K562 (cell line): ENCODE measurements at regions not wholly inside any gene's neighbourhood (a gene's known extent, or its start where the extent isn't known, plus 50 kb on each side); places are given as distances from the start of the nearest gene placed in this dataset.

Experiments
- BRD9 ChIP-seq: fragments of 450-650 bp; IDR thresholded peaks from 2 replicates; pipeline ENCODE4 v1.6.1; 2018; ENCODE audit warnings: low read depth; ENCODE audit not compliant: partially characterized antibody
- JUNB ChIP-seq: fragments of 450-650 bp; formaldehyde crosslinking; conservative IDR thresholded peaks from 2 replicates; pipeline ENCODE4 v1.4.0; 2020; ENCODE audit warnings: mild to moderate bottlenecking
- NR4A1 ChIP-seq, 2 experiments: fragments of 250-450 bp in 1 of 2; fragments of 450-650 bp in 1 of 2; sonication (Bioruptor Pico) in 1 of 2; IDR thresholded peaks; 2 replicates each; pipeline versions ENCODE4 v1.4.0 to v1.6.1; 2016 to 2020; ENCODE audit warnings: mild to moderate bottlenecking in 2 of 2, missing compliant biosample characterization in 1 of 2, missing genetic modification characterization in 1 of 2, moderate library complexity in 1 of 2
- POLR2G ChIP-seq: fragments of 200-400 bp; formaldehyde crosslinking; IDR thresholded peaks from 2 replicates; pipeline ENCODE4 v1.6.1; 2017; ENCODE audit warnings: low read depth, mild to moderate bottlenecking, antibody characterized with exemption, low read length, moderate library complexity
- PRPF4 ChIP-seq: fragments of 200-400 bp; formaldehyde crosslinking; IDR thresholded peaks from one replicate; pipeline ENCODE4 v1.6.1; 2017; ENCODE audit warnings: low read length, low read depth, mild to moderate bottlenecking; ENCODE audit not compliant: insufficient read depth, poor library complexity, severe bottlenecking
- RCOR1 ChIP-seq, 2 experiments: IDR thresholded peaks; 2 replicates each; pipeline ENCODE4 v1.6.1; 2012; ENCODE audit warnings: low read depth in 2 of 2, low read length in 2 of 2, borderline replicate concordance in 1 of 2, improper control_type of control experiment in 1 of 2
- SMAD1 ChIP-seq: fragments of 150-350 bp; IDR thresholded peaks from 2 replicates; pipeline ENCODE4 v1.6.1; 2014; ENCODE audit warnings: low read length, low read depth; ENCODE audit not compliant: partially characterized antibody
- TF ChIP-seq, protein P1 (sequence below): sonication (generic); formaldehyde crosslinking; IDR thresholded peaks from 2 replicates; pipeline ENCODE4 v1.5.0; 2020; ENCODE audit warnings: missing genetic modification reagents

- TF ChIP-seq, protein P1, sequence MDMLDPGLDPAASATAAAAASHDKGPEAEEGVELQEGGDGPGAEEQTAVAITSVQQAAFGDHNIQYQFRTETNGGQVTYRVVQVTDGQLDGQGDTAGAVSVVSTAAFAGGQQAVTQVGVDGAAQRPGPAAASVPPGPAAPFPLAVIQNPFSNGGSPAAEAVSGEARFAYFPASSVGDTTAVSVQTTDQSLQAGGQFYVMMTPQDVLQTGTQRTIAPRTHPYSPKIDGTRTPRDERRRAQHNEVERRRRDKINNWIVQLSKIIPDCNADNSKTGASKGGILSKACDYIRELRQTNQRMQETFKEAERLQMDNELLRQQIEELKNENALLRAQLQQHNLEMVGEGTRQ: no peak
- TF ChIP-seq POLR2G (no peak), PRPF4 (no peak), BRD9 (no peak), JUNB (CRISPR knock-in tag) (no peak), SMAD1 (no peak), RCOR1 (IDR thresholded peaks at IDR 0.05; ENCODE audit: borderline replicate concordance in 1 of 2, low read depth in 2 of 2, low read length in 2 of 2) (no peak), NR4A1 (CRISPR knock-in tag; IDR thresholded peaks at IDR 0.05) (no peak), NR4A1 (tag; IDR thresholded peaks at IDR 0.05) (no peak)
Observed at GRCh38 chr10:111161109-111161874, 84.5 kb downstream of the ADRA2A start.
